B cell (primary cell): ENCODE measurements at regions not wholly inside any gene's neighbourhood (a gene's known extent, or its start where the extent isn't known, plus 50 kb on each side); places are given as distances from the start of the nearest gene placed in this dataset.

ENCODE experiments used
- ATAC-seq: fragments of 200-7000 bp; cut with Tn5 transposase; one replicate; pipeline ENCODE4 v1.10.0; 2021; ENCODE audit warnings: low read depth, mild to moderate bottlenecking, moderate number of reproducible peaks, moderate library complexity
- CTCF ChIA-PET: fragments of 350-600 bp; sonication (Branson Sonifier 250); formaldehyde crosslinking; loops from one replicate; lab custom pipeline; 2021; ENCODE audit warnings: antibody characterized with exemption, inconsistent platforms; lab: Charles Lee
- POLR2A ChIA-PET: fragments of 350-600 bp; sonication (Branson Sonifier 250); formaldehyde crosslinking; loops from one replicate; lab custom pipeline; 2021; ENCODE audit warnings: antibody characterized with exemption; lab: Charles Lee
- DNase-seq: peaks from one replicate; pipeline ENCODE4 v3.0.0; 2013
- H2AFZ ChIP-seq: 2 replicates; pipeline ENCODE4 v1.6.1; 2012; ENCODE audit warnings: mild to moderate bottlenecking, low read depth, low read length; ENCODE audit not compliant: insufficient read depth, poor library complexity, severe bottlenecking
- H3K27ac ChIP-seq, 2 donors: 1 replicate in 1 of 2; 2 replicates in 1 of 2; pipeline ENCODE4 v1.5.1; 2012 to 2013; ENCODE audit warnings: low read length in 2 of 2, mild to moderate bottlenecking in 2 of 2, moderate library complexity in 1 of 2
- H3K27me3 ChIP-seq, 4 experiments: fragments of 200-600 bp in 1 of 4; sonication (generic) in 1 of 4; replicated peaks in 1 of 4; 1 replicate in 2 of 4; 2 replicates in 2 of 4; pipeline versions ENCODE4 v1.6.1 to v1.7.0; 2013 to 2016; ENCODE audit warnings: low read length in 3 of 4, mild to moderate bottlenecking in 2 of 4, mixed read lengths in 1 of 4, moderate library complexity in 1 of 4; ENCODE audit not compliant: insufficient read depth in 4 of 4, control insufficient read depth in 3 of 4; ENCODE audit errors: control extremely low read depth in 1 of 4
- H3K36me3 ChIP-seq, 2 experiments: replicated peaks in 1 of 2; 1 replicate in 1 of 2; 2 replicates in 1 of 2; pipeline versions ENCODE4 v1.6.1 to v1.7.1; 2013; ENCODE audit warnings: low read length in 1 of 2; ENCODE audit not compliant: insufficient read depth in 2 of 2, control insufficient read depth in 1 of 2; ENCODE audit errors: control extremely low read depth in 1 of 2, extremely low read depth in 1 of 2
- H3K4me1 ChIP-seq, 2 donors: fragments of 200-600 bp in 1 of 2; sonication (generic) in 1 of 2; 1 replicate in 1 of 2; 2 replicates in 1 of 2; pipeline versions ENCODE4 v1.5.1 to v1.6.1; 2013 to 2017; ENCODE audit warnings: low read length in 2 of 2; ENCODE audit not compliant: control insufficient read depth in 2 of 2, insufficient read depth in 2 of 2
- H3K4me2 ChIP-seq: replicated peaks from 2 replicates; pipeline ENCODE3; 2012; ENCODE audit warnings: mild to moderate bottlenecking, low read depth, low read length; ENCODE audit not compliant: poor library complexity, severe bottlenecking
- H3K4me3 ChIP-seq, 5 experiments: fragments of 200-600 bp in 1 of 5; sonication (generic) in 1 of 5; 1 replicate in 3 of 5; 2 replicates in 2 of 5; pipeline versions ENCODE4 v1.5.1 to v1.7.0; 2011 to 2016; ENCODE audit warnings: low read length in 4 of 5, mild to moderate bottlenecking in 4 of 5, low read depth in 2 of 5, control low read depth in 1 of 5, moderate library complexity in 1 of 5; ENCODE audit not compliant: insufficient read depth in 1 of 5; ENCODE audit errors: control extremely low read depth in 1 of 5, extremely low read depth in 1 of 5
- H3K79me2 ChIP-seq: fragments of 200-600 bp; sonication (generic); one replicate; pipeline ENCODE4 v1.6.0; 2016; ENCODE audit warnings: low read length; ENCODE audit not compliant: control insufficient read depth, insufficient read depth
- H3K9ac ChIP-seq: fragments of 200-600 bp; sonication (generic); 2 replicates; pipeline ENCODE4 v1.6.1; 2017; ENCODE audit warnings: mild to moderate bottlenecking, low read length, moderate library complexity
- H3K9me3 ChIP-seq, 3 donors: one replicate each; pipeline versions ENCODE4 v1.6.1 to v1.7.1; 2013; ENCODE audit warnings: low read length in 2 of 3; ENCODE audit not compliant: control insufficient read depth in 2 of 3, insufficient read depth in 1 of 3; ENCODE audit errors: control extremely low read depth in 1 of 3
- H4K20me1 ChIP-seq: 2 replicates; pipeline ENCODE4 v1.6.0; 2012; ENCODE audit warnings: mild to moderate bottlenecking, low read length; ENCODE audit not compliant: insufficient read depth, control insufficient read depth, poor library complexity, severe bottlenecking
- H3K27ac Mint-ChIP-seq: one replicate; pipeline ENCODE4 v1.8.0; 2021; ENCODE audit warnings: mixed read lengths
- H3K27me3 Mint-ChIP-seq: one replicate; pipeline ENCODE4 v1.8.0; 2021; ENCODE audit warnings: mixed read lengths
- H3K4me1 Mint-ChIP-seq: one replicate; pipeline ENCODE4 v1.8.0; 2021; ENCODE audit warnings: mixed read lengths
- H3K4me3 Mint-ChIP-seq: one replicate; pipeline ENCODE4 v1.8.0; 2021; ENCODE audit warnings: mixed read lengths
- H3K9me3 Mint-ChIP-seq: one replicate; pipeline ENCODE4 v1.8.0; 2022; ENCODE audit warnings: mixed read lengths; ENCODE audit not compliant: insufficient read depth
- CTCF ChIP-seq: fragments of 200-600 bp; IDR thresholded peaks from one replicate; pipeline ENCODE4 v1.8.0; 2022; ENCODE audit warnings: antibody characterized with exemption, mild to moderate bottlenecking
- EZH2 ChIP-seq: IDR thresholded peaks from 2 replicates; pipeline ENCODE4 v1.6.1; 2012; ENCODE audit warnings: borderline replicate concordance, low read depth, mild to moderate bottlenecking, moderate library complexity, low read length; ENCODE audit not compliant: insufficient read depth, poor library complexity, severe bottlenecking
- WGBS: methylation state at CpG from one replicate; pipeline ENCODE4 v1.1.5; 2013; ENCODE audit warnings: missing lambda C conversion rate; ENCODE audit not compliant: insufficient coverage; 5-methylcytosine and 5-hydroxymethylcytosine counted together
- intact Hi-C: fragments of 100-400 bp; cut with micrococcal nuclease; formaldehyde crosslinking; loops from one replicate; pipeline ENCODE4 v1.10.0; 2022

GRCh38 chr3:99410789-99411311 lies 227.5 kb upstream of the COL8A1 start:
- Histone ChIP-seq H3K79me2 (no peaks in the 10 kb centered on the region), H3K36me3 (no peaks in the 10 kb centered on the region), H3K9ac (no peak overlapping the region), H3K27ac (no peak overlapping the region), H3K27me3 (no peaks in the 10 kb centered on the region), H4K20me1 (no peaks in the 10 kb centered on the region), H3K9me3 (no peaks in the 10 kb centered on the region), H3K4me1 (no peaks in the 10 kb centered on the region), H2AFZ (no peak overlapping the region), H3K4me2 (no peak overlapping the region), H3K4me3 (no peak overlapping the region)
- POLR2A ChIA-PET: no interaction called here
- H3K27me3 Mint-ChIP-seq: no peaks in the 10 kb centered on the region
- no peak overlapping the region for H3K4me3 Mint-ChIP-seq
- CTCF ChIA-PET: interaction anchor here (0.6 kb wide), 1 partner anchor 8 kb away, joined by 5 read pairs; no protein-coding TSS in a partner anchor
- DNase-seq: no peak
- 25% methylated on average over 1 of the region's 7 CpGs for WGBS
- H3K4me1 Mint-ChIP-seq: no peaks in the 10 kb centered on the region
- no peaks in the 10 kb centered on the region for H3K9me3 Mint-ChIP-seq
- ATAC-seq: no peak
- TF ChIP-seq CTCF: no peak
- no peak for TF ChIP-seq EZH2
- no peak overlapping the region for H3K27ac Mint-ChIP-seq
- intact Hi-C loops: no loop called here

GRCh38 chr3:99409961-99410360 lies 228.4 kb upstream of the COL8A1 start:
- H3K9me3 ChIP-seq: no peaks in the 10 kb centered on the region
- H3K27ac Mint-ChIP-seq: no peak overlapping the region
- no peak overlapping the region for H3K4me3 Mint-ChIP-seq
- intact Hi-C loops: no loop called here
- WGBS: no CpG with 5 or more reads among the region's 1 CpG
- ChIA-PET POLR2A (no interaction called here), CTCF (no interaction called here)
- no peaks in the 10 kb centered on the region for H3K27me3 ChIP-seq
- ATAC-seq (no peak), DNase-seq (no peak)
- no peak overlapping the region for H3K9ac ChIP-seq
- no peak overlapping the region for H3K4me2 ChIP-seq
- H3K9me3 Mint-ChIP-seq: no peaks in the 10 kb centered on the region
- H2AFZ ChIP-seq: no peak overlapping the region
- no peaks in the 10 kb centered on the region for H4K20me1 ChIP-seq
- no peaks in the 10 kb centered on the region for H3K27me3 Mint-ChIP-seq
- H3K27ac ChIP-seq: no peak overlapping the region
- no peaks in the 10 kb centered on the region for H3K79me2 ChIP-seq
- no peaks in the 10 kb centered on the region for H3K4me1 Mint-ChIP-seq
- no peaks in the 10 kb centered on the region for H3K36me3 ChIP-seq
- no peaks in the 10 kb centered on the region for H3K4me1 ChIP-seq
- TF ChIP-seq CTCF (no peak), EZH2 (no peak)
- H3K4me3 ChIP-seq: no peak overlapping the region
